Neutrophil (primary cell): ENCODE measurements at regions not wholly inside any gene's neighbourhood (a gene's known extent, or its start where the extent isn't known, plus 50 kb on each side); places are given as distances from the start of the nearest gene placed in this dataset.

Source experiments
- H3K27ac ChIP-seq: fragments of 200-600 bp; sonication (generic); 2 replicates; pipeline ENCODE4 v1.5.1; 2016; ENCODE audit warnings: mild to moderate bottlenecking, moderate library complexity
- H3K27me3 ChIP-seq: fragments of 200-600 bp; sonication (generic); 2 replicates; pipeline ENCODE4 v1.6.0; 2016; ENCODE audit warnings: mild to moderate bottlenecking
- H3K36me3 ChIP-seq: fragments of 200-600 bp; sonication (generic); 2 replicates; pipeline ENCODE4 v1.5.1; 2017
- H3K4me1 ChIP-seq, 2 experiments: fragments of 200-600 bp in 1 of 2; sonication (generic) in 1 of 2; 1 replicate in 1 of 2; 2 replicates in 1 of 2; pipeline versions ENCODE4 v1.5.1 to v1.6.1; 2013 to 2016; ENCODE audit warnings: low read depth in 1 of 2, low read length in 1 of 2, mild to moderate bottlenecking in 1 of 2, moderate library complexity in 1 of 2; ENCODE audit not compliant: control insufficient read depth in 1 of 2, insufficient read depth in 1 of 2
- H3K4me3 ChIP-seq, 2 experiments: fragments of 200-600 bp in 1 of 2; sonication (generic) in 1 of 2; 1 replicate in 1 of 2; 2 replicates in 1 of 2; pipeline ENCODE4 v1.5.1; 2013 to 2016; ENCODE audit warnings: low read depth in 1 of 2, low read length in 1 of 2, mild to moderate bottlenecking in 1 of 2, moderate library complexity in 1 of 2
- H3K9me3 ChIP-seq: fragments of 200-600 bp; sonication (generic); 2 replicates; pipeline ENCODE4 v1.5.1; 2016
- CTCF ChIP-seq: fragments of 200-600 bp; sonication (generic); IDR thresholded peaks from 2 replicates; pipeline ENCODE4 v1.5.1; 2016; ENCODE audit warnings: antibody characterized with exemption

DNA sequence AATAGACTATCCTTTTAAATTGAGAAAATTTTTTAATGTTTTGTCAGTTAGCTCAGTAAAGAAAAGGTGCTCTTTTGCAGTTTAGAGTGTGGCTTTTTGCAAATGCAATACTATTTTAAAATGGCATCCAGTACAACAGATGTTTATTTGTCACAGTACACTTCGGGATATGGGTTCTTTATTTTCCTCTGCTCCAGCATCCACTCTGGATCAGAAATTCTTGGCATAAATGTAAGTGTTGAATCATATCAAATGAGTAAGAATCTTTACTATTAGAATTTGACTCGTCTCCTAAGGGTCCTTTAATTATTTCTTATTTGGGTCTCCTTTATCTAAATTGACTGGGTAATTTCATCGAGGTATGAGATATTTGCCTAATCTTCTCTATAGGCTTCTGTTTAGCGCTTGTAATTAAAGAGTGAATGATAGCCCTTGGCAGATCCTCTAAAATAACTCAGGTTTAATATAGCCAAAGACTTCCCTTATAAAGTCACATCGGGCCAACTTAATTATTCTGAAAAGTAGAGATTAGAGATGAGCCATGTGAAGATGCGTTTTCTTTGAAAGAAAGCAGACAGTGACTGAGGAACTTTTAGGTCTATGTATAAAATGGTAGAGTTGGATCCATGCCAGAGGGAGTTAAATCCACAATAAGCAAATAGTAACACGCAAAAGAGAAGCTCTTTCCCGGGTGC is 132.7 kb downstream of the CASP12 start:
- H3K4me1 ChIP-seq: no peaks in the 10 kb centered on the region
- H3K4me3 ChIP-seq: no peak overlapping the region
- TF ChIP-seq CTCF: no peak
- no peaks in the 10 kb centered on the region for H3K27me3 ChIP-seq
- H3K27ac ChIP-seq: no peak overlapping the region
- no peaks in the 10 kb centered on the region for H3K36me3 ChIP-seq
- H3K9me3 ChIP-seq: no peaks in the 10 kb centered on the region

DNA sequence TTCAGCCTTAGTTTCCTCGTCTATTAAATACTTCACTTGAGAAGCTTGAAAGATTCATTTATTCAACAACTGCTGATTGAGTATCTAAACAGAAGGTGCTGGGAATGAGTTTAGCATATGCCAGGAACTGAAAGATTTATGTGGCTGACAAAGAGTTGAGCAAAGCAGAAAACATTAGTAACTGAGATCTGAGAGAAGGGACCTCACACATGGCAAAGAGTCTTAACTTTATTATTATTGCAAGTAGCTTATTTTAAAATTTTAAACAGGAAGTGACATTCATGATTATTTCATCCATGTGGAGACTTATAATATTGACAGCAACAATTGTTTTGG is 133.6 kb downstream of the CASP12 start:
- Histone ChIP-seq H3K27me3 (no peaks in the 10 kb centered on the region), H3K4me3 (no peak overlapping the region), H3K4me1 (no peaks in the 10 kb centered on the region), H3K9me3 (no peaks in the 10 kb centered on the region), H3K27ac (no peak overlapping the region), H3K36me3 (no peaks in the 10 kb centered on the region)
- no peak for TF ChIP-seq CTCF

DNA sequence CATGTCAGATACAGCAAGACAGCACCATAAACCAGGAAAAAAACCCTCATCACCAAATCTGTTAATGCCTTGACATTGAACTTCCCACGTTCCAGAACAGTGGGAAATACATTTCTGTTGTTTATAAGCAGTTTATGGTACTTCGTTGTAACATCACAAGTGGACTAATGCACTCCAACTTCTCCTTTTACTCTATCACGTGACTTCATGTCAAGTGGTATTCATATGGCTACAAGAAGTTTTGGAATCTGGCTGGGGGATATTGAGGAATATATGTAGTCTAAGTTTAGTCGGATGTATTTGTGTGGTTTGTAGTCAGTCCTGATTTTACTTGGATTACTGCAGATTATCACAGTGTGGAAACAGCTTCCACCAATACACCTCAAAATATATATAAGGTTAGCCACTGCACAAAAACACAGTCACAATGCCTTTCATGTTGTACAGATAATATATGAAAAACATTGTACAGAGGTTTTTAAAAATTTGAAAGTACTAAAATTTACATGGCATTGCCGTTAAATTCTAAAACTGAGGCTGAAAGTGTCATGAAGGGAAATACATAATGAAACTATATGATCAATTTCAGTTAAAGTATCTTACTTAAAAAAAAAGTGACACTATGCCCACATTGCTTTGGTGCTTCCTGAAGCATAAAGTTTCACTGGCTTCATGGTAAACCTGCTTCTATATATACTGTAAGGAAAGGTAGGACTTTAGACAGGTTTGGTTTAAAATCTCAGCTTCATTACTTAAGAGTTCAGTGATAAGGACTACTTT is 134.1 kb downstream of the CASP12 start:
- no peak overlapping the region for H3K4me3 ChIP-seq
- TF ChIP-seq CTCF: no peak

DNA sequence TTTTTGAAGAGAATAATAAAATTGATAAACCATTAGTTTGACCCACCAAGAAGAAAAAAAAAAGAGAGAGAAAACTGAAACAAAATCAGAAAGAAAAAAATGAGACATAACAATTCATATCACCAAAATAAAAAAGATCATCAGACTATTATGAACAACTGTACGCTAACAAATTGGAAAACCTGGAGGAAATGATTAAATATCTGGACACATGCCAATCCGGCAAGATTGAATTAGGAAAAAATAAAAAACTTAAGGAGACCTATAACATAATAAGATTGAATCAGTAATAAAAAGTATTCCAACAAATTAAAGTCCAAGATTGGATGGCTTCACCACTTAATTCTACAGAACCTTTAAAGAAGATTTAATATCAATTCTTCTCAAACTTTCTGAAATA is 136.7 kb downstream of the CASP12 start:
- Histone ChIP-seq H3K4me1 (no peaks in the 10 kb centered on the region), H3K36me3 (no peaks in the 10 kb centered on the region), H3K9me3 (no peaks in the 10 kb centered on the region), H3K27ac (no peak overlapping the region), H3K4me3 (no peak overlapping the region), H3K27me3 (no peaks in the 10 kb centered on the region)
- TF ChIP-seq CTCF: no peak

More for the DNA sequence above, 134.1 kb downstream of the CASP12 start:
- Histone ChIP-seq H3K27ac (no peak overlapping the region), H3K4me1 (no peaks in the 10 kb centered on the region), H3K9me3 (no peaks in the 10 kb centered on the region), H3K27me3 (no peaks in the 10 kb centered on the region), H3K36me3 (no peaks in the 10 kb centered on the region)

DNA sequence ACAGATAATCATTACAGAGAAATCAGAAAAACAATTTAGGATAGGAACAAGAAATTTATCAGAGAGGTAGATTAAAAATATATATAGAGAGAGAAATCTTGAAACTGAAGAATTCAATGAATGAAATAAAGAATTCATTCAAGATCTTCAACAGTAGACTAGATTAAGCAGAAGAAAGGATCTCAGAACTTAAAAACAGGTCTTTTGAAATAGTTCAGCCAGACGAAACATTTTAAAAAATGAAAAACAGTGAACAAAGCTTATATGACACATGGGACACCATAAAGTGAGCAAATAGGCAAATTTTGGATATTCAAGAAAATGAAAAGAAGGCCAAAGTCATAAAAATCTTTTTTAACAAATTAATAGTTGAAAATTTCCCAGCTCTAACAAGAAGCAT is 138.8 kb downstream of the CASP12 start:
- no peak for TF ChIP-seq CTCF
- no peak overlapping the region for H3K27ac ChIP-seq
- no peaks in the 10 kb centered on the region for H3K27me3 ChIP-seq

More for the DNA sequence above, 138.8 kb downstream of the CASP12 start:
- no peaks in the 10 kb centered on the region for H3K9me3 ChIP-seq
- no peaks in the 10 kb centered on the region for H3K4me1 ChIP-seq
- H3K4me3 ChIP-seq: no peak overlapping the region
- no peaks in the 10 kb centered on the region for H3K36me3 ChIP-seq
